Loucy (cell line): ENCODE measurements at regions not wholly inside any gene's neighbourhood (a gene's known extent, or its start where the extent isn't known, plus 50 kb on each side); places are given as distances from the start of the nearest gene placed in this dataset.

Source experiments
- H2AFZ ChIP-seq: fragments of 200-600 bp; sonication (generic); 2 replicates; pipeline ENCODE4 v1.6.0; 2016; ENCODE audit warnings: antibody characterized with exemption, mild to moderate bottlenecking, low read length, moderate library complexity
- H3F3A ChIP-seq: fragments of 200-600 bp; 2 replicates; pipeline ENCODE4 v1.6.0; 2016; ENCODE audit warnings: antibody characterized with exemption, low read depth, mild to moderate bottlenecking
- H3K27me3 ChIP-seq: fragments of 200-600 bp; sonication (generic); 2 replicates; pipeline ENCODE4 v1.6.1; 2014; ENCODE audit warnings: low read length, mild to moderate bottlenecking; ENCODE audit not compliant: insufficient read depth, poor library complexity, severe bottlenecking
- H3K36me3 ChIP-seq: fragments of 200-600 bp; sonication (generic); 2 replicates; pipeline ENCODE4 v1.6.1; 2016; ENCODE audit warnings: low read length; ENCODE audit not compliant: insufficient read depth
- H3K4me1 ChIP-seq: fragments of 200-600 bp; sonication (generic); 2 replicates; pipeline ENCODE4 v1.5.1; 2014; ENCODE audit warnings: low read length, mild to moderate bottlenecking; ENCODE audit not compliant: insufficient read depth, poor library complexity, severe bottlenecking
- H3K4me2 ChIP-seq: fragments of 200-600 bp; sonication (generic); 2 replicates; pipeline ENCODE4 v1.6.0; 2014; ENCODE audit warnings: antibody characterized with exemption, low read length, low read depth, mild to moderate bottlenecking; ENCODE audit not compliant: poor library complexity, severe bottlenecking
- H3K4me3 ChIP-seq: fragments of 200-600 bp; sonication (generic); 2 replicates; pipeline ENCODE4 v1.5.1; 2014; ENCODE audit warnings: low read length, mild to moderate bottlenecking, mixed read lengths; ENCODE audit not compliant: poor library complexity, severe bottlenecking
- H3K79me2 ChIP-seq: fragments of 200-600 bp; sonication (generic); 2 replicates; pipeline ENCODE4 v1.6.1; 2014; ENCODE audit warnings: low read length; ENCODE audit not compliant: insufficient read depth
- H3K9ac ChIP-seq: fragments of 200-600 bp; sonication (generic); 2 replicates; pipeline ENCODE4 v1.6.0; 2014; ENCODE audit warnings: mild to moderate bottlenecking, low read depth, low read length, moderate library complexity; ENCODE audit not compliant: poor library complexity, severe bottlenecking
- H3K9me2 ChIP-seq: fragments of 200-600 bp; sonication (generic); replicated peaks from 2 replicates; pipeline ENCODE4 v1.6.1; 2016; ENCODE audit warnings: low read depth, low read length, mixed read lengths
- H3K9me3 ChIP-seq: fragments of 200-600 bp; sonication (generic); 2 replicates; pipeline ENCODE4 v1.6.1; 2014; ENCODE audit warnings: mild to moderate bottlenecking, antibody characterized with exemption, low read length, low read depth; ENCODE audit not compliant: insufficient read depth
- H4K20me1 ChIP-seq: fragments of 200-600 bp; sonication (generic); 2 replicates; pipeline ENCODE4 v1.6.0; 2014; ENCODE audit warnings: antibody characterized with exemption, low read length, mild to moderate bottlenecking; ENCODE audit not compliant: insufficient read depth, poor library complexity, severe bottlenecking
- CTCF ChIP-seq: fragments of 200-600 bp; sonication (generic); conservative IDR thresholded peaks from 2 replicates; pipeline ENCODE4 v1.5.1; 2014; ENCODE audit warnings: mild to moderate bottlenecking, antibody characterized with exemption, low read length
- EZH2phosphoT487 ChIP-seq: fragments of 200-600 bp; IDR thresholded peaks from 2 replicates; pipeline ENCODE4 v1.6.1; 2018; ENCODE audit warnings: antibody characterized with exemption, mild to moderate bottlenecking, moderate library complexity, borderline replicate concordance

GRCh38 chr12:97386133-97386581, 76.4 kb upstream of the RMST start:
- H3K27me3 ChIP-seq: no peaks in the 10 kb centered on the region
- no peaks in the 10 kb centered on the region for H3K9me2 ChIP-seq
- H3K36me3 ChIP-seq: no peaks in the 10 kb centered on the region
- TF ChIP-seq EZH2phosphoT487 (no peak), CTCF (no peak)
- no peak overlapping the region for H3K4me3 ChIP-seq
- H4K20me1 ChIP-seq: no peaks in the 10 kb centered on the region
- no peaks in the 10 kb centered on the region for H3F3A ChIP-seq
- H3K9ac ChIP-seq: no peak overlapping the region
- H3K4me2 ChIP-seq: no peak overlapping the region
- no peaks in the 10 kb centered on the region for H3K79me2 ChIP-seq
- no peak overlapping the region for H2AFZ ChIP-seq
- no peaks in the 10 kb centered on the region for H3K9me3 ChIP-seq
- H3K4me1 ChIP-seq: no peaks in the 10 kb centered on the region

GRCh38 chr12:97387844-97388243, 74.8 kb upstream of the RMST start:
- Histone ChIP-seq H3K27me3 (no peaks in the 10 kb centered on the region), H3K9me2 (no peaks in the 10 kb centered on the region), H3K9me3 (no peaks in the 10 kb centered on the region), H3K79me2 (no peaks in the 10 kb centered on the region), H3K4me1 (no peaks in the 10 kb centered on the region), H3K36me3 (no peaks in the 10 kb centered on the region), H2AFZ (no peak overlapping the region), H4K20me1 (no peaks in the 10 kb centered on the region), H3K4me2 (no peak overlapping the region), H3K4me3 (no peak overlapping the region), H3F3A (no peaks in the 10 kb centered on the region), H3K9ac (no peak overlapping the region)
- TF ChIP-seq EZH2phosphoT487 (no peak), CTCF (no peak)

- no peak overlapping the region for H3K9ac ChIP-seq
- H3K36me3 ChIP-seq: no peaks in the 10 kb centered on the region
- no peaks in the 10 kb centered on the region for H3F3A ChIP-seq
- H3K27me3 ChIP-seq: no peaks in the 10 kb centered on the region
- H3K79me2 ChIP-seq: no peaks in the 10 kb centered on the region
- no peaks in the 10 kb centered on the region for H3K9me3 ChIP-seq
- no peak overlapping the region for H3K4me3 ChIP-seq
- H2AFZ ChIP-seq: no peak overlapping the region
- no peaks in the 10 kb centered on the region for H3K9me2 ChIP-seq
- H3K4me1 ChIP-seq: no peaks in the 10 kb centered on the region
- TF ChIP-seq EZH2phosphoT487: no peak
- no peak for TF ChIP-seq CTCF
- no peak overlapping the region for H3K4me2 ChIP-seq
- H4K20me1 ChIP-seq: no peaks in the 10 kb centered on the region
Measured at GRCh38 chr12:97394657-97395056, 67.9 kb upstream of the RMST start.
